BE2C (cell line): ENCODE measurements at regions not wholly inside any gene's neighbourhood (a gene's known extent, or its start where the extent isn't known, plus 50 kb on each side); places are given as distances from the start of the nearest gene placed in this dataset.

Source experiments
- DNase-seq: peaks from one replicate; pipeline ENCODE4 v3.0.0-alpha.2; 2020
- H3K27me3 ChIP-seq: fragments of 250-450 bp; sonication (Bioruptor Pico); 2 replicates; pipeline ENCODE4 v1.5.1; 2020; ENCODE audit warnings: mild to moderate bottlenecking
- H3K36me3 ChIP-seq: fragments of 250-450 bp; sonication (Bioruptor Pico); 2 replicates; pipeline ENCODE4 v1.5.1; 2020; ENCODE audit warnings: mild to moderate bottlenecking
- H3K4me1 ChIP-seq: fragments of 250-450 bp; sonication (Bioruptor Pico); 2 replicates; pipeline ENCODE4 v1.5.1; 2020
- H3K4me3 ChIP-seq: 2 replicates; pipeline ENCODE4 v1.5.1; 2011; ENCODE audit warnings: low read depth, low read length
- H3K9me3 ChIP-seq: fragments of 250-450 bp; sonication (Bioruptor Pico); 2 replicates; pipeline ENCODE4 v1.5.1; 2020
- TF ChIP-seq, protein P1 (sequence below): IDR thresholded peaks from 2 replicates; pipeline ENCODE4 v1.5.1; 2012; ENCODE audit warnings: mild to moderate bottlenecking, low read depth, low read length

DNA sequence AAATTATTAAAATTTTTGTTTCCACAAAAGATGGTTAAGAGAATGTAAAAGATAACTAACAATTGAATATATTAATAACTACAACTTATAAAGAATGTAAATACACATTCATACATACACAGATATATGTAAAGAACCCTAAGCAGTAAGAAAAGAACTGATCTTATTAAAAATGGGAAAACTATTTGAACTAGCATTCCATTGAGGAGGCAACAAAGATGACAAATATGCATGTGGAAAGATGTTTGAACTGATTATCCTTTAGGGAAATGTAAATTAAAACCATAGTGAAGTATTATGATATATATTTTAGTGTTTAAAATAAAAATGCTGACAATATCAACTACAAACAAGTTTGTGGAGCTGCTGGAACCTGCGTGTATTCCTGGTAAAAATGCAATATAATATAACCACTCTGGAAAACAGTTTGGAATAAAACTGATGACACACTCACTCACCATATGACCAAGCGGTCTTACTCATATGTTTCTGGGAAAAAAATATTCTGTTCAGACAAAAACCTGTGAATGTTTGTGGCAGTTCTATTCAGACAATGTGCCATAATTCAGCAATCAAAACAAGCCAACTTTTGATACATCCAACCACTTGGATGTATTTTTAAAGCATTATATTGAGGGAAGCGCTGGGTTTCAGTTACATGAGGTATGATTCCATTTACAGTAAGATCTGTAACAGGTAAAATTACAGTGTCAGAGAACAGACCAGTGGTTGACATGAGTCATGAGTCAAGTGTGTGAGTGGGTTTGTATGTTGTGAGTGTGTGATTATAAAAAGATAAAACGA, 694.4 kb upstream of the SLITRK5 start:
- Histone ChIP-seq H3K4me1 (no peaks in the 10 kb centered on the region), H3K27me3 (no peaks in the 10 kb centered on the region), H3K9me3 (no peaks in the 10 kb centered on the region), H3K4me3 (no peak overlapping the region), H3K36me3 (no peaks in the 10 kb centered on the region)
- DNase-seq: no peak
- TF ChIP-seq, protein P1, sequence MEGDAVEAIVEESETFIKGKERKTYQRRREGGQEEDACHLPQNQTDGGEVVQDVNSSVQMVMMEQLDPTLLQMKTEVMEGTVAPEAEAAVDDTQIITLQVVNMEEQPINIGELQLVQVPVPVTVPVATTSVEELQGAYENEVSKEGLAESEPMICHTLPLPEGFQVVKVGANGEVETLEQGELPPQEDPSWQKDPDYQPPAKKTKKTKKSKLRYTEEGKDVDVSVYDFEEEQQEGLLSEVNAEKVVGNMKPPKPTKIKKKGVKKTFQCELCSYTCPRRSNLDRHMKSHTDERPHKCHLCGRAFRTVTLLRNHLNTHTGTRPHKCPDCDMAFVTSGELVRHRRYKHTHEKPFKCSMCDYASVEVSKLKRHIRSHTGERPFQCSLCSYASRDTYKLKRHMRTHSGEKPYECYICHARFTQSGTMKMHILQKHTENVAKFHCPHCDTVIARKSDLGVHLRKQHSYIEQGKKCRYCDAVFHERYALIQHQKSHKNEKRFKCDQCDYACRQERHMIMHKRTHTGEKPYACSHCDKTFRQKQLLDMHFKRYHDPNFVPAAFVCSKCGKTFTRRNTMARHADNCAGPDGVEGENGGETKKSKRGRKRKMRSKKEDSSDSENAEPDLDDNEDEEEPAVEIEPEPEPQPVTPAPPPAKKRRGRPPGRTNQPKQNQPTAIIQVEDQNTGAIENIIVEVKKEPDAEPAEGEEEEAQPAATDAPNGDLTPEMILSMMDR: no peak

- H3K4me3 ChIP-seq: no peak overlapping the region
- H3K4me1 ChIP-seq: no peaks in the 10 kb centered on the region
- H3K9me3 ChIP-seq: no peaks in the 10 kb centered on the region
- H3K27me3 ChIP-seq: no peaks in the 10 kb centered on the region
- no peak for DNase-seq
- no peaks in the 10 kb centered on the region for H3K36me3 ChIP-seq
- TF ChIP-seq, protein P1: no peak
Measured at GRCh38 chr13:86986448-86986847, 684.7 kb upstream of the SLITRK5 start.

- H3K9me3 ChIP-seq: no peaks in the 10 kb centered on the region
Measured at GRCh38 chr13:86992251-86992650, 678.9 kb upstream of the SLITRK5 start.

DNA sequence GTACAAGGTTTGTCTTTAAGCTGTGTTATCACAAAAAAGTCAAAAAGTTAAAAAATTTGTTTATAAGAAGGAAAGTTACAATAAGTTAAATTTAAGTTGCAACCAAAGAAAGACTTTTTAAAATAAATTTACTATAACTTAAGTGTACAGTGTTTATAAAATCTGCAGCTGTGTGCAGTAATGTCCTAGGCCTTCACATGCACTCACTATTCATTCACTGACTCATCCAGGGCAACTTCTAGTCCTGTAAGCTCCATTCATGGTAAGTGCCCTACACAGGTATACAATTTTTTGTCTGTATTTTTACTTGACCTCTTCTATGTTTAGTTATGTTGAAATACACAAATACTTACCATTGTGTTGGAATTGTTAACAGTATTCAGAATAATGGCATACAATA, 667.9 kb upstream of the SLITRK5 start:
- H3K4me3 ChIP-seq: no peak overlapping the region
- H3K36me3 ChIP-seq: no peaks in the 10 kb centered on the region
- H3K9me3 ChIP-seq: no peaks in the 10 kb centered on the region
- TF ChIP-seq, protein P1: no peak
- no peak for DNase-seq
- H3K27me3 ChIP-seq: no peaks in the 10 kb centered on the region
- no peaks in the 10 kb centered on the region for H3K4me1 ChIP-seq

More at GRCh38 chr13:86992251-86992650, 678.9 kb upstream of the SLITRK5 start:
- Histone ChIP-seq H3K36me3 (no peaks in the 10 kb centered on the region), H3K4me1 (no peaks in the 10 kb centered on the region), H3K4me3 (no peak overlapping the region), H3K27me3 (no peaks in the 10 kb centered on the region)
- DNase-seq: no peak
- TF ChIP-seq, protein P1: no peak

DNA sequence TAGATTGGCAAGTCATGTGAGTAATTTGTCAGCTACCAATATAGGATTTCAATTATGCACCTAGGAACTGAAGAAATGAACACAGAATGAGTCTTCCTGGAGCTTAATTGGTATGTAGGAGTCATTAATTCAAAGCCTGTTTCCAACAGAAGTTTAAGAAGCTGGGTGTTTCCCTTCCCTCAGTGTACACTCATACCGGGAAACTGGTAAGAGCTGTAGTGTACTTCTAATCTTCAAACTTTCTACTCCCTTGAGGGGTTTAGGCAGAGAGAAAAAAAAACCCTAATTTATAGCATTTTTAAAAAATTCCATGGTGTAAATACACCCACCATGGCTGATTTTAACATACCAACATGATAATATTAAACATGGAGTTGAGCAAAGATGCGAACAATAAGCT, 665.7 kb upstream of the SLITRK5 start:
- no peak overlapping the region for H3K4me3 ChIP-seq
- H3K9me3 ChIP-seq: no peaks in the 10 kb centered on the region
- no peaks in the 10 kb centered on the region for H3K4me1 ChIP-seq
- TF ChIP-seq, protein P1: no peak
- H3K27me3 ChIP-seq: no peaks in the 10 kb centered on the region
- DNase-seq: no peak
- H3K36me3 ChIP-seq: no peaks in the 10 kb centered on the region

- Histone ChIP-seq H3K9me3 (no peaks in the 10 kb centered on the region), H3K36me3 (no peaks in the 10 kb centered on the region), H3K4me3 (no peak overlapping the region), H3K27me3 (no peaks in the 10 kb centered on the region), H3K4me1 (no peaks in the 10 kb centered on the region)
- DNase-seq: no peak
- TF ChIP-seq, protein P1: no peak
Measured at GRCh38 chr13:87035526-87035925, 635.6 kb upstream of the SLITRK5 start.
